ENCODE measurements at regions not wholly inside any gene's neighbourhood (a gene's known extent, or its start where the extent isn't known, plus 50 kb on each side); places are given as distances from the start of the nearest gene placed in this dataset.
"Not testable (repeated sequence)": the region's sequence is repeated elsewhere in the genome, so short reads cannot be mapped to it uniquely, and the experiment has no call there.

DNA sequence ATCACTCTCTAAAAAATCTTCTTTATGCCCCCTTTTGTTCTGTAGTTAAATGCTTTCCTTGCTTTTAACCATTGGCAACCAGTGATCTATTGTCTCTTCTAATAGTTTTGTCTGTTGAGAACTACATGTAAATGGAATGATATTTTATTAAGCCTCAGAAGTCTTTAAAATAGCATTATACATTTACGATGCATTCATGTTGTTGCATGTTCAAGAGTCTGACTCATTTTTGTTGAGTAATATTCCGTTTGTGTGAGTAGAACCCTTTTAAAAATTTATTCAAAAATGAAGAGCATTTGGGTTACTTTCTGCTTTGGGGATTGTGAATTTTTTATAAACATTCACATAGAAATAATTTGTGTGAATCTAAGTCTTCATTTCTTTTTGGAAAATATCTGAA lies 1352.9 kb downstream of the NCAM2 start:
- DNase-seq = no peak
- peaks cover 3% of the 10 kb centered on the region for H3K27me3 Mint-ChIP-seq (ENCODE audit: low read depth, poor library complexity)
- TF ChIP-seq, protein P1, sequence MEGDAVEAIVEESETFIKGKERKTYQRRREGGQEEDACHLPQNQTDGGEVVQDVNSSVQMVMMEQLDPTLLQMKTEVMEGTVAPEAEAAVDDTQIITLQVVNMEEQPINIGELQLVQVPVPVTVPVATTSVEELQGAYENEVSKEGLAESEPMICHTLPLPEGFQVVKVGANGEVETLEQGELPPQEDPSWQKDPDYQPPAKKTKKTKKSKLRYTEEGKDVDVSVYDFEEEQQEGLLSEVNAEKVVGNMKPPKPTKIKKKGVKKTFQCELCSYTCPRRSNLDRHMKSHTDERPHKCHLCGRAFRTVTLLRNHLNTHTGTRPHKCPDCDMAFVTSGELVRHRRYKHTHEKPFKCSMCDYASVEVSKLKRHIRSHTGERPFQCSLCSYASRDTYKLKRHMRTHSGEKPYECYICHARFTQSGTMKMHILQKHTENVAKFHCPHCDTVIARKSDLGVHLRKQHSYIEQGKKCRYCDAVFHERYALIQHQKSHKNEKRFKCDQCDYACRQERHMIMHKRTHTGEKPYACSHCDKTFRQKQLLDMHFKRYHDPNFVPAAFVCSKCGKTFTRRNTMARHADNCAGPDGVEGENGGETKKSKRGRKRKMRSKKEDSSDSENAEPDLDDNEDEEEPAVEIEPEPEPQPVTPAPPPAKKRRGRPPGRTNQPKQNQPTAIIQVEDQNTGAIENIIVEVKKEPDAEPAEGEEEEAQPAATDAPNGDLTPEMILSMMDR (IDR thresholded peaks at IDR 0.05) = no peak
- no peak overlapping the region for H3K4me3 Mint-ChIP-seq
- H3K27ac Mint-ChIP-seq = no peak overlapping the region
- H3K4me1 Mint-ChIP-seq = no peaks in the 10 kb centered on the region
- H3K36me3 Mint-ChIP-seq (ENCODE audit: low read depth) = no peaks in the 10 kb centered on the region
- peaks cover 4% of the 10 kb centered on the region for H3K9me3 Mint-ChIP-seq

DNA sequence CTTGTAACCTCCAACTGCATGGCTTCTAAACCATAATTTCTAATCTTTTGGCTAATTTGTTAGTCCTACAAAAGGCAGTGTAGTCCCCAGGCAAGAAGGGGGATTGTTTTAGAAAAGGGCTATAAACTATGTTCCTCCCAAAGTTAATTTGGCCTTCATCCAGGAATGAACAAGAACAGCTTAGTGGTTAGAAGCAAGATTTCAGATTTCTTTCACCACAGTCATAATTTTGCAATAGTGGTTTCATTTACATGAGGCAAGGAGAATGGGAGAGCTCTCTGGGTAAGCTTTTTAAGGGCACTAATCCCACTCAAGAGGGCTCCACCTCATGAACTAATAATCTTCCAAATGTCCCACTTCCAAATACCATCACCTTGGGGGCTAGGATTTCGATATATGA lies 1353.9 kb downstream of the NCAM2 start:
- TF ChIP-seq, protein P1 (IDR thresholded peaks at IDR 0.05) = no peak
- Mint-ChIP-seq H3K27me3 (ENCODE audit: low read depth, poor library complexity) (peaks cover 3% of the 10 kb centered on the region), H3K36me3 (ENCODE audit: low read depth) (no peaks in the 10 kb centered on the region), H3K4me1 (no peaks in the 10 kb centered on the region), H3K9me3 (peaks cover 4% of the 10 kb centered on the region), H3K4me3 (no peak overlapping the region), H3K27ac (no peak overlapping the region)
- no peak for DNase-seq

GRCh38 chr21:22355949-22356348 lies 1357.7 kb downstream of the NCAM2 start:
- TF ChIP-seq, protein P1 (IDR thresholded peaks at IDR 0.05) = no peak
- H3K36me3 Mint-ChIP-seq (ENCODE audit: low read depth) = no peaks in the 10 kb centered on the region
- no peak overlapping the region for H3K27ac Mint-ChIP-seq
- no peak overlapping the region for H3K4me3 Mint-ChIP-seq
- no peaks in the 10 kb centered on the region for H3K4me1 Mint-ChIP-seq
- no peak for DNase-seq
- peaks cover 3% of the 10 kb centered on the region for H3K27me3 Mint-ChIP-seq (ENCODE audit: low read depth, poor library complexity)
- peaks cover 4% of the 10 kb centered on the region for H3K9me3 Mint-ChIP-seq

DNA sequence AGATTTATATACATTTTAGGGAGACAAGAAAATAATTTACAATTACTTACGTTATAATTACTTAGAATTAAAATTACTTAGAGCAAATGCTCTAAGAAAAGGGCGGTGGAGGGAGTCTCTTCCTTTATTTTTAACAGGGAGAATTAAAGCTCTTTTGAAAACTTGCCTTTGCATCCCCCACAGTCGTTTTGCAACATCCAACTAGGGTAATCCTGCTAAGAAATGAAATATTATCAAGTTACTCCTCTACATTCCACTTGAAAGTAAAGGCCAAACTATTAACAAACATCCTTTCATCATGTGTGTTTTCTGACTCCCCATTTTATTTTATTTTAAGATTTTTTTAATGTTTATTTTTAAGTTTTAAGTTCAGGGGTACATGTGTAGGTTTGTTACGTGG lies 1358.5 kb downstream of the NCAM2 start:
- Mint-ChIP-seq H3K4me3 (no peak overlapping the region), H3K27ac (no peak overlapping the region), H3K9me3 (peaks cover 7% of the 10 kb centered on the region), H3K36me3 (ENCODE audit: low read depth) (no peaks in the 10 kb centered on the region), H3K4me1 (no peaks in the 10 kb centered on the region), H3K27me3 (ENCODE audit: low read depth, poor library complexity) (peaks cover 3% of the 10 kb centered on the region)
- DNase-seq = no peak
- TF ChIP-seq, protein P1 (IDR thresholded peaks at IDR 0.05) = no peak

- H3K36me3 Mint-ChIP-seq (ENCODE audit: low read depth); DNase-seq; H3K4me1 Mint-ChIP-seq; H3K27ac Mint-ChIP-seq; H3K4me3 Mint-ChIP-seq; H3K27me3 Mint-ChIP-seq (ENCODE audit: low read depth, poor library complexity): not testable (repeated sequence)
- H3K9me3 Mint-ChIP-seq = peaks cover 25% of the 10 kb centered on the region
Measured at GRCh38 chr21:22359599-22359998, 1361.4 kb downstream of the NCAM2 start.

DNA sequence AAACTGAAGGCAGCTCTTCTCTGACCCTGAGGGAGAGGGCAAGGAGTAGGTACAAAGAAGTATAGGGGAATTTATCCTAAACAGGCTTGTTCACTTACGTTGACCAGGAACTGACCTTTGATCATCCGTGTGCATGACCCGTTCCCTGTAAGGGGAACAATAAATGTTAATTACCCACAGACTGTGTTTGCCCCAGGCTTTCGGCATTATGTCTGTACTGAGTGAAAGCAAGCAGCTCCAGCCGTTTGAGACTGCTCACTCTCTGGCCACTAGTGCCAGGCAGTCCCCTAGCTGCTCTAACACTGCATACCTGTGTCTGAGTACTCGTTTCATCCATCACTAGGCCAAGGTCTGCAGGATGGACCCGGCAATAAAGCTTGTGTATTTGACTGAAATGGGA lies 1365.3 kb downstream of the NCAM2 start:
- Mint-ChIP-seq H3K36me3 (ENCODE audit: low read depth) (no peaks in the 10 kb centered on the region), H3K27me3 (ENCODE audit: low read depth, poor library complexity) (no peaks in the 10 kb centered on the region), H3K9me3 (peaks cover 24% of the 10 kb centered on the region), H3K4me3 (no peak overlapping the region), H3K27ac (no peak overlapping the region), H3K4me1 (no peaks in the 10 kb centered on the region)
- DNase-seq = no peak
- TF ChIP-seq, protein P1 (IDR thresholded peaks at IDR 0.05) = no peak

All from nephron progenitor cell (in vitro differentiated cells).